AG04449 (cell line): ENCODE measurements at regions not wholly inside any gene's neighbourhood (a gene's known extent, or its start where the extent isn't known, plus 50 kb on each side); places are given as distances from the start of the nearest gene placed in this dataset.

Source experiments
- CTCF ChIA-PET: fragments of 350-600 bp; formaldehyde crosslinking; extraction: SDS; loops from one replicate; lab custom pipeline; 2021; ENCODE audit warnings: antibody characterized with exemption; lab: Yijun Ruan, JAX
- POLR2A ChIA-PET: fragments of 400-600, 350-600 bp; formaldehyde crosslinking; extraction: SDS; loops from one replicate; lab custom pipeline; 2020; ENCODE audit warnings: antibody characterized with exemption, inconsistent platforms; lab: Yijun Ruan, JAX
- DNase-seq: peaks from one replicate; pipeline ENCODE4 v3.0.0-alpha.2; 2010; ENCODE audit warnings: low read depth, low spot score
- H3K4me3 ChIP-seq: 2 replicates; pipeline ENCODE4 v1.5.1; 2011; ENCODE audit warnings: low read depth, mild to moderate bottlenecking, control low read depth, low read length
- CTCF ChIP-seq: IDR thresholded peaks from one replicate; pipeline ENCODE4 v1.5.1; 2011; ENCODE audit warnings: mild to moderate bottlenecking, moderate library complexity, low read length, control low read depth, inconsistent platforms; ENCODE audit not compliant: insufficient read depth; ENCODE audit errors: missing control alignments

- TF ChIP-seq CTCF = no peak
- ChIA-PET POLR2A (no interaction called here), CTCF (interaction anchor here (6.9 kb wide), 1 partner anchor 161 kb away, joined by 86 read pairs; no protein-coding TSS in a partner anchor)
- no peak for DNase-seq
- no peak overlapping the region for H3K4me3 ChIP-seq
Observed at GRCh38 chr18:42275949-42276730, 321.1 kb downstream of the PIK3C3 start.

GRCh38 chr18:42281124-42281523 is 326.1 kb downstream of the PIK3C3 start:
- ChIA-PET CTCF (interaction anchor here (1.4 to 1.7 kb wide), 2 partner anchors 18 to 227 kb away, joined by 4 read pairs; no protein-coding TSS in a partner anchor), POLR2A (no interaction called here)
- no peak for TF ChIP-seq CTCF
- H3K4me3 ChIP-seq = no peak overlapping the region
- DNase-seq = no peak

GRCh38 chr18:42281851-42282250 is 326.8 kb downstream of the PIK3C3 start:
- no peak overlapping the region for H3K4me3 ChIP-seq
- no peak for DNase-seq
- ChIA-PET POLR2A (no interaction called here), CTCF (interaction anchor here (1.4 to 1.7 kb wide), 2 partner anchors 17 to 228 kb away, joined by 4 read pairs; no protein-coding TSS in a partner anchor)
- no peak for TF ChIP-seq CTCF

GRCh38 chr18:42287047-42287446 is 332.0 kb downstream of the PIK3C3 start:
- no peak for TF ChIP-seq CTCF
- DNase-seq = no peak
- CTCF ChIA-PET = interaction anchor here (1.0 kb wide), 1 partner anchor 11 kb away, joined by 3 read pairs; no protein-coding TSS in a partner anchor
- H3K4me3 ChIP-seq = no peak overlapping the region
- POLR2A ChIA-PET = no interaction called here

- ChIA-PET POLR2A (no interaction called here), CTCF (interaction anchor here (1.1 to 3.5 kb wide), 2 partner anchors 11 to 15 kb away, joined by 3 to 13 read pairs; no protein-coding TSS in a partner anchor)
- DNase-seq = no peak
- no peak for TF ChIP-seq CTCF
- H3K4me3 ChIP-seq = no peak overlapping the region
Observed at GRCh38 chr18:42288129-42288528, 333.1 kb downstream of the PIK3C3 start.

DNA sequence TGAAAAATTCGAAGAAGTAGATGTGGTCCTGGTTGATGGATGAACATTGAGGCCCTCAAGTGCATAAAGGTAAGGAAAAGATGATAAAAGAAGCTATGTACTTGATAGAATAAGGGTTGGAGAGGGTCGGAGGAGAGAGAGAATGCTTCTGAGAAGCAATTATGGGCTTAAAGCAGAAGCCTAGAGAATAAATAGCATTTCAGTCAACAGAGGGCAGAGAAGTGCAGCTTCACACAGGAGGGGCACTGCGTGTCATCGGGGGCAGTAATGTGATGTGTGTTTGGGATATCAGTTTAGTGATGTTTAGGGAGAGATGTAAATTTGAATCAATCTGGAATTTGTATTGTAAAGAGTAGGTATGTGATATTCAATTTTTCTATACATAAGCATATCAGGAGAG is 334.5 kb downstream of the PIK3C3 start:
- POLR2A ChIA-PET = no interaction called here
- TF ChIP-seq CTCF = no peak
- DNase-seq = no peak
- H3K4me3 ChIP-seq = no peak overlapping the region
- CTCF ChIA-PET = interaction anchor here (1.2 to 3.5 kb wide), 3 partner anchors 9 to 236 kb away, joined by 3 to 13 read pairs (median 4); no protein-coding TSS in a partner anchor
